Lower leg skin (tissue), 4 donors: ENCODE measurements at regions not wholly inside any gene's neighbourhood (a gene's known extent, or its start where the extent isn't known, plus 50 kb on each side); places are given as distances from the start of the nearest gene placed in this dataset.

Experiments used
- DNase-seq, 2 donors: peaks; one replicate each; pipeline ENCODE4 v3.0.0-alpha.2; 2019; ENCODE audit warnings: low spot score in 2 of 2
- H3K4me3 ChIP-seq: fragments of 200-600 bp; sonication (generic); 2 replicates; pipeline ENCODE4 v1.5.1; 2017; ENCODE audit warnings: mild to moderate bottlenecking, low read depth; ENCODE audit not compliant: poor library complexity, severe bottlenecking
- POLR2A ChIP-seq, 2 donors: fragments of 450-650 bp; IDR thresholded peaks; one replicate each; pipeline ENCODE4 v1.6.1; 2016 to 2017; ENCODE audit warnings: antibody characterized with exemption in 2 of 2, mild to moderate bottlenecking in 1 of 2, moderate library complexity in 1 of 2
- WGBS, 2 donors: methylation state at CpG; one replicate each; pipeline ENCODE4 v1.1.5; 2018; 5-methylcytosine and 5-hydroxymethylcytosine counted together
- intact Hi-C: fragments of 100-400 bp; cut with DNase I; formaldehyde crosslinking; loops from one replicate; pipeline ENCODE4 v1.15.0; 2023; ENCODE audit warnings: low total_unique reads
- TF ChIP-seq, protein P1 (sequence below), 3 donors: fragments of 450-650 bp; IDR thresholded peaks; one replicate each; pipeline ENCODE4 v1.5.1; 2016; ENCODE audit warnings: antibody characterized with exemption in 3 of 3, mild to moderate bottlenecking in 3 of 3, moderate library complexity in 2 of 3

GRCh38 chr1:68675336-68675735 is 178.5 kb upstream of the DEPDC1 start:
- TF ChIP-seq, protein P1, sequence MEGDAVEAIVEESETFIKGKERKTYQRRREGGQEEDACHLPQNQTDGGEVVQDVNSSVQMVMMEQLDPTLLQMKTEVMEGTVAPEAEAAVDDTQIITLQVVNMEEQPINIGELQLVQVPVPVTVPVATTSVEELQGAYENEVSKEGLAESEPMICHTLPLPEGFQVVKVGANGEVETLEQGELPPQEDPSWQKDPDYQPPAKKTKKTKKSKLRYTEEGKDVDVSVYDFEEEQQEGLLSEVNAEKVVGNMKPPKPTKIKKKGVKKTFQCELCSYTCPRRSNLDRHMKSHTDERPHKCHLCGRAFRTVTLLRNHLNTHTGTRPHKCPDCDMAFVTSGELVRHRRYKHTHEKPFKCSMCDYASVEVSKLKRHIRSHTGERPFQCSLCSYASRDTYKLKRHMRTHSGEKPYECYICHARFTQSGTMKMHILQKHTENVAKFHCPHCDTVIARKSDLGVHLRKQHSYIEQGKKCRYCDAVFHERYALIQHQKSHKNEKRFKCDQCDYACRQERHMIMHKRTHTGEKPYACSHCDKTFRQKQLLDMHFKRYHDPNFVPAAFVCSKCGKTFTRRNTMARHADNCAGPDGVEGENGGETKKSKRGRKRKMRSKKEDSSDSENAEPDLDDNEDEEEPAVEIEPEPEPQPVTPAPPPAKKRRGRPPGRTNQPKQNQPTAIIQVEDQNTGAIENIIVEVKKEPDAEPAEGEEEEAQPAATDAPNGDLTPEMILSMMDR (IDR thresholded peaks at IDR 0.05), result no peak
- no peak for TF ChIP-seq POLR2A (IDR thresholded peaks at IDR 0.05)
- intact Hi-C loops, result no loop called here
- H3K4me3 ChIP-seq, result no peak overlapping the region
- DNase-seq, result no peak

DNA sequence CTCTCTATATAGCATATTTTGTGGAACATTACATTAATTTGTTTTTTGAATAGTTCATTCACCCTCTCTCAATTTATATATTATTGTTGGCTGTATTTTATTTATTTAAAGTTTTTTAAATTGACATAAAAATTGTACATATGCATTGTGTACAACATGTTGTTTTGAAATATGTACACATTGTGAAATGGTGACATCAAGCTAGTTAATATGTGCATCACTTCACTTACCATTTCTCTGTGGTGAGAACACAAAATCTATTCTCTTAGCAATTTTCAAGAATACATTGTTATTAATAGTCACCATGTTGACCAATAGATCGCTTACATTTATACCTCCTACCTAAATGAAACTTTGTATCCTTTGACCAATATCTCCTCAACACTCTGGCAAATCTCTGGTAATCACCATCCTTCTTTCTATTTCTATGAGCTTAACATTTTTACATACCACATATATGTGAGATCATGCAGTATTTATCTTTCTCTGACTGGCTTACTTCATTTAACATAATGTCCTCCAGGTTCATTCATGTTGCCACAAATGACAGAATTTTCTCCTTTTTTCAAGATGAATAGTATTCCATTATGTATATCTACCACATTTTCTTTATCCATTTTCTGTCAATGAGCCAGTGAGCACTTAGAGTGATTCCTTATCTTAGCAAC is 180.9 kb upstream of the DEPDC1 start:
- no peak for DNase-seq
- intact Hi-C loops, result no loop called here
- WGBS, 2 donors, result 92 to 95% methylated on average over 1 of the region's 1 CpG
- TF ChIP-seq, protein P1 (IDR thresholded peaks at IDR 0.05), result no peak
- TF ChIP-seq POLR2A (IDR thresholded peaks at IDR 0.05), result no peak
- no peak overlapping the region for H3K4me3 ChIP-seq

GRCh38 chr1:68696221-68696620 is 199.3 kb upstream of the DEPDC1 start:
- TF ChIP-seq POLR2A (IDR thresholded peaks at IDR 0.05), result no peak
- TF ChIP-seq, protein P1 (IDR thresholded peaks at IDR 0.05), result no peak
- H3K4me3 ChIP-seq, result no peak overlapping the region
- WGBS, 2 donors, result 73 to 79% methylated on average over 3 of the region's 3 CpGs
- DNase-seq, result no peak
- intact Hi-C loops, result no loop called here

DNA sequence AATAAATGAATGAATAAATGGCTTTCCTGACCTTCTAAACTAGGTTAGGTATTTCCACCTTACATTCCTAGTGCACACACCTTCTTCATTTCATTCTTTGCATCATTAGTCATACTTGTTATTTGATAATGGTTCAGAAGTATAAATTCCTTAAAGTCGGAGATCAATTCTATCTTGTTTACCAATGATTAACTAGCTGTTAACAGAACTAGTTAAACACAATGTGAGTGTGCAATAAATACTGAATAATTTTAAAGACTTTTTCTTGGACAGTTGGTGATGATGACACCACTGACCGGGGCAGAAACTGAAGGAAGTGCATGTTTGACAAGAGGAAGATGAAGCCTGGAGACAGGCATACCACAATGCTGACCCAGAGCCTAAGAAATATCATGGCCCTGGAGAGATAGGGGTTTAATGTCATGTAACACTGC is 207.1 kb upstream of the DEPDC1 start:
- DNase-seq, result no peak
- 70 to 73% methylated on average over 2 of the region's 2 CpGs for WGBS, 2 donors
- intact Hi-C loops, result no loop called here

DNA sequence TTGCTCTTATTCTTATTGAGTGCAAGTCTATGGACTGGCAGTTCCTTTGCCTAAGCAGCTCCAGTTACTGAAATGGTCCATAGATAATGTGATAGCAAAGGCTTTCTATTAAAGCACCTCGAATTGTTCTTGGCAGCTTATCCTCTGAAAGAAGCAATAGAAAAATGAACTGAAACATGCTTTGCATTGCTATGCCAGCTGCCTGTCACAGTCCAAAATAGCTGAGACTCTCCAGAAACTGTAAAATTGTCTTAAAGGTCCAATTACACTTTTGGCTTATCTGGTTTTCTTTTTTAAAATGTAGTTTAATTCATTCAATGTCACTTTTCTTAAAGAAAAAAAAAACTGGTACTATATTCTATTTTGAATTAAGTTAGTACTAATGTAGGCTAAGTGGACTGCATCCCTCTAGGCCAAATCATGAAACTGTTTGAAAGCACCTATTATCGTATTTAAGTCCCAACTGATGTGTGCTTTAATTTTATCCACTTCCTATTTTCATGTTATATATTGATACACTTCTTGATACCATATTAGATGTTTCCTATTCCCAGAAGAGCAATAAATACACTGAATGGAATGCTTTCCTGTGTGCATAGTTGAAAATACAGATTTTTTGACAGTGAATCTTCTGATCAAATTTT is 208.0 kb upstream of the DEPDC1 start:
- intact Hi-C loops, result no loop called here
- H3K4me3 ChIP-seq, result no peak overlapping the region
- 47 to 48% methylated on average over 2 of the region's 2 CpGs for WGBS, 2 donors
- no peak for DNase-seq
- TF ChIP-seq POLR2A (IDR thresholded peaks at IDR 0.05), result no peak
- TF ChIP-seq, protein P1 (IDR thresholded peaks at IDR 0.05), result no peak

More for the DNA sequence above, 207.1 kb upstream of the DEPDC1 start:
- TF ChIP-seq, protein P1 (IDR thresholded peaks at IDR 0.05), result no peak
- TF ChIP-seq POLR2A (IDR thresholded peaks at IDR 0.05), result no peak
- H3K4me3 ChIP-seq, result no peak overlapping the region
